HG02981 (cell line): ENCODE measurements at regions not wholly inside any gene's neighbourhood (a gene's known extent, or its start where the extent isn't known, plus 50 kb on each side); places are given as distances from the start of the nearest gene placed in this dataset.

Experiments used
- ATAC-seq: cut with Tn5 transposase; IDR thresholded peaks from one replicate; pipeline ENCODE4 v1.9.1; 2021; ENCODE audit warnings: mild to moderate bottlenecking, moderate library complexity; ENCODE audit not compliant: unreplicated experiment

- no peak for ATAC-seq
Observed at GRCh38 chr20:2234598-2235191, 61.1 kb upstream of the TGM3 start.

DNA sequence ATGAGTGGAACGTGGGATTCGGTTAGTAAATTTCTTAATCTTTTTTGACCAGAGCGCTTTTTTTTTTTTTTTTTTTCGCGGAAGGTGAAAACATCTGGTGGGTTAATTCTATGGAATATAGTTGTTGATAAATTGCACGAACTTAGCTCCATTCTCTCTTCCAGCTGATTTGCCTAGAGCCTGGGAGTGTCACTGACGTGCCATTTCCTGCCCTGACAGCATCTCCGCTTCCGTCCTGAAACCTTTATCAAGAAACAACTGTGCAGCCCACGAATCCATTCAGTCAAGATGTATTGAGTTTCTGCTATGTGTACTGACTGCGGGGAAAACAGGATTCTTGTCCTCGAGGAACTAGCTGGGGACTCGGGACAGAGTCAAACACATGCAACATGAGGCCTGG lies 59.5 kb upstream of the TGM3 start:
- ATAC-seq, result no peak

- no peak for ATAC-seq
Observed at GRCh38 chr20:2237059-2237458, 58.7 kb upstream of the TGM3 start.

- ATAC-seq, result no peak
Observed at GRCh38 chr20:2238601-2239000, 57.2 kb upstream of the TGM3 start.

DNA sequence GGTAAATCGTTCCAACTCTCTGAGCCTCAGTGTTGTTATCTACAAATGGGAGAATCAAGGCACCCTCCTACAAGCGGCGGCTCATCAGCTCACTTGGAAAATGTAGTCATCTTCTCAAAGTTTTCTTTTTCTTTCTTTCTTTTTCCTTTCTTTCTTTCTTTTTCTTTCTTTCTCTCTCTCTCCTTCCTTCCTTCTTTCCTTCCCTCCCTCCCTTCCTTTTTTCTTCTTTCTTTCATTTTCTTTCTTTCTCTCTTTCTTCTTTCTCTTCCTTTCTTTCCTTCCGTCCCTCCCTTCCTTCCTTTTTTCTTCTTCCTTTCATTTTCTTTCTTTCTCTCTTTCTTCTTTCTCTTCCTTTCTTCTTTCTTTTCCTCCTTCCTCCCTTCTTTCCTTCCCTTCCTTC lies 55.0 kb upstream of the TGM3 start:
- no peak for ATAC-seq

- no peak for ATAC-seq
Observed at GRCh38 chr20:2242678-2243077, 53.1 kb upstream of the TGM3 start.

- no peak for ATAC-seq
Observed at GRCh38 chr20:2244523-2244922, 51.3 kb upstream of the TGM3 start.

- ATAC-seq, result no peak
Observed at GRCh38 chr20:2244993-2245392, 50.8 kb upstream of the TGM3 start.

DNA sequence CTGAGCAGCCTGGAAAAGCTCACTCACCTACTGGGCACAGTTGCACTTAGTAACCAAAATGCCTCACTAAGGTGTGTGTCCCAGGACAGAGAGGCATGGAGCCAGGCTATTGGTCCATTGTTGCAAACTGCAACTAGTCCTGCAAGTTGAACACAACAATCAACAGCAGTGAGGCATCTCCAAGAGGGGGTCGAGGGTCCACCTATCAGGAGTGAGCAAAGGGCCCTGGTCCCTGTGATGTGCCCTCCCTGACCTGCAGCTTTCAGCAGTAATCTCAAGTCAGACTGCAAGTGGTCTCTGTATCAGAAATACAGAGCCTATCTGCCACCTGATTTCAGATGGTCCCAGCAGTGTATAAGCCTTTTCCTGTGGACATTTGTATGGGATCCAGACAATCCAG lies 50.2 kb upstream of the TGM3 start:
- ATAC-seq, result no peak
